Activated CD4-positive, alpha-beta T cell treated with anti-CD3 and anti-CD28 coated beads, Interleukin-2, amount 50 U/mL, for 4 hours (primary cell): ENCODE measurements at regions not wholly inside any gene's neighbourhood (a gene's known extent, or its start where the extent isn't known, plus 50 kb on each side); places are given as distances from the start of the nearest gene placed in this dataset.
"Not testable (repeated sequence)": the region's sequence is repeated elsewhere in the genome, so short reads cannot be mapped to it uniquely, and the experiment has no call there.

ENCODE experiments used
- DNase-seq, 2 experiments: peaks; one replicate each; pipeline ENCODE4 v3.0.0-alpha.2; 2020

DNA sequence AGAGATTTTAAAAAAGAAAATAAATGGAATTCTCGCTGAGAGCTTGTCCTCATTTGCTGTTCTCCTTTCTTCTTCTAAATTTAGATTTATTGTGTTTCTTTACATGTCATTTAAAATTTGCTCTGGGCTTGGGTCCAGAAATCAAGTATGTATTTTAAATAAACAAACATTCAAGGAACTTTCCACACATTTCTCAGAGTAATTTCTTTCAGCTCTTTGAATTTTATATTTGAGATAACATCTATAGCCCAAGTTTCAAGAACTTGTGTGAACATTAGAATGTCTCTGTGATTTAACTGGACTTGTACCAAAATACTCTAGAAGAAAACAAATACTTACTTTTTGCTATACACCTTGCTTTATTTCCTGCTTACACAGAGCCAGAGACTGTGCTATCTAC, 192.3 kb downstream of the TMEM200A start:
- no peak for DNase-seq

DNA sequence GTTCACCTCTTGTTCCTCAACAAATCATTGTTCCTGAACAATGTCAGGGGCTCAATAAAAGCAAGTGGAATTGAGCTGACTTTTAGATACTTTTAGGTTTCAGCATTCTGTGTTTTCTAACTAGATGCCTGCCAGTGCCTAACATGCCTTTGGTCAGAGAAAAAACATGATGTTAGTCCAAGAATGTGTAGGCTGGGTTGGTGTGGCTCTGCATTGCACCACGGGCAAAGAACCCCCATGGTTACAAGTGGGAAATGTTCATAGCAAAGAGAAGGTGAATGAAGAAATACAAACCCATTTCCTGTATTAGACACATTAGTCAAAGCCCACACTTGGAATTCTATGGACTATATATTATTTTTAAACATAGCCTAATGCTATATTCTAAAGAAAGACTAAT, 193.3 kb downstream of the TMEM200A start:
- no peak for DNase-seq

DNA sequence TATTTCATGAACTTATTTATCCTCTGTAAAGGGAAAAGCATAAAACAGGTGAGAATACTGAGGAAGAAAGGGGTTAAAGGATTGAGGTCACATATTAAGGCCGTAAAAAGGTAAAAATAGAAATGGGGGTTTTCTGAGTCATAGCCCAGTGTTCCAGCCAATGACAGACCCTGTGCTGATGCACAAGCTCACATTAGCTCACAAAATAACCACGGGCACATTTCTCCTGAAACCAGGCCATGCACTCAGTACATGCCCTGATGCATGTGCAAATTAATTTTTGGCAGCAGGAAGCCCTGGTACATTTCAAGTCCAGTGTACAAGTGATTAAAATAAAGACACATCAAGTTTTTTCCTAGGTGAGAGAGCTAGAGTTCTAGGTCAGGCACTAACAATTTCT, 194.4 kb downstream of the TMEM200A start:
- no peak for DNase-seq

DNA sequence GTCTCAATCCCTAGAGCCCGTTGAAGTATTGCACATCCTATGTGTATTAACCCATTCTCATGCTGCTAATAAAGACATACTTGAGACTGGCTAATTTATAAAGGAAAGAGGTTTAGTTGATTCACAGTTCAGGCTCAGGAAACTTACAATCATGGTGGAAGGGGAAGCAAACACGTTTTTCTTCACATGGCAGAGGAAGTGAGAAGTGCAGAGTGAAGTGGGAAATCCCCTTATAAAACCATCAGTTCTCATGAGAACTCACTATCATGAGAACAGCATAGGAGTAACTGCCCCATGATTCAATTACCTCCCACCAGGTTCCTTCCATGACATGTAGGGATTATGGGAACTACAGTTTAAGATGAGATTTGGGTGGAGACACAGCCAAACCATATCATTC, 195.3 kb downstream of the TMEM200A start:
- not testable (repeated sequence) for DNase-seq

DNA sequence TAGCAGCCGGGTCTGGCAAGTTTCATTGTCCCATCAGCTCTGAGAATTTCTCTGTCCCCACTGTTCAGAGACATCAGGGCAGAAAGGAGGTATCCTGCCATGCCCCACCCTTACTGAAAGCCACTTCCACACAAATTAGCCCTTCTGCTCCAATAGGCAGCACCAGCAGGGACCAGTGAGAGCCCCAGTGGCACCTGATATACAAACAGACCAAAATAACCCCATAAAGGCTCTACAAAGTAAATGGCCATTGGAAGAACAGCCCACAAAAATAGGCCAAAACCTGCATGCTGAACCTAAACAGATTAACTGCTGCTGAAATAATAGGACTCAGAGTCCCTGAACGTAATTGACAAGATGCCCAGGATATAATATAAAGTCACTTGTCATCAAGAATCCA, 199.9 kb downstream of the TMEM200A start:
- DNase-seq = no peak

DNA sequence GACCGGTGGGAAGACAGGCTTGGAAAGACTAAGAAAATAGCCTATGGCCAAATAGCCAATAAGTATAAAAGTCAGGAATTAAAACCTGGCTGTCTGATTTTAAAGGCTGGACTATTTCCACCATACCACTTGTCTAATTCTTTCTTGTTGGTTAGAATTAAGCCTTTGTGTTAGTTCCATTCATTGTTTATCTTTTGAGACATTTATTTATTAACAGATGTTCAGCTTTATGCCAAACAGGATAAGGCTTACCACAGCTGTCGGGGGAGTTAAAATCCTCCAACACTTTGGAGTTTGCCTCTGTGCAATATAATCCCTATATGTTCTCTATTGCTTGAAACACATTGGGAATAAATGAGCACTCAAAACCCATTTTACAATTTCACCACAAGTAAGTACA, 208.3 kb downstream of the TMEM200A start:
- no peak for DNase-seq

DNA sequence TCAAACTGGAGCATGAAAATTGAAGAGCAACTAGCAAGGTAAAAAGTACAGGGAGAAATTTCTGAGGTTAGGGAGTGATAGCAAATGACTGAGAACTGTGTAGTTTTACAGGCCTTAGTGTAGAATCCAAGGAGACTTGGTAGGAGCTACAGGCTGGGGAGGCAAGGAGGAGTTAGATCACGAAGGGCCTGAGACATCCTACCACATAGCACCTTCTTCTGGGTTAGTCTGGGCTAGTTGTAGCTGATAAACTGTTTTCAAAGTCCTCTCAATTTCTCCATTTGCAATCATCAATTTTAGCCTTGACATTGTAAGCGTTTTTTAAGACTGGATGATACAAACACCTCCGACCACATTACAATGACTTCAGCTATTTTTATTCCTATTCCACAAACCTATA, 209.7 kb downstream of the TMEM200A start:
- no peak for DNase-seq

DNA sequence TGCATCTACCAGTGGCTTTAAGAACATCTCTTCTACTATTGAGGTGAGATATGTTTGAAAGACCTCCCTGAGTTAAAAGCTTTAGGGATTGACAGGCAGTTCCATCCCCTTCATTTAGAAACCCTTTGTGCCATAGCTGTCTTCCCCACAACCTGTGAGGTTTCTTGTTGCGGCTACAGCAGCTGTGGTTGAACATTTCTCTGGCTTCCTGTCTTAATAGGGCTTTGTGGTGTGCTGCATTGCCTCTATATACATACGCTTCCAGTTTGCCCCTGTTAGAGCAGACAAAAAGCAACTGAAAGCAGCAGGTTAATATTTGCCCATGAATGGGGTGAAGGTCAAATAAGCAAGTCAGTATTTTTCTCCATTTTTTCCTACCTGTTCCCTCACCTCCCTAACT, 210.2 kb downstream of the TMEM200A start:
- DNase-seq = peak; percentile 13 to 15

DNA sequence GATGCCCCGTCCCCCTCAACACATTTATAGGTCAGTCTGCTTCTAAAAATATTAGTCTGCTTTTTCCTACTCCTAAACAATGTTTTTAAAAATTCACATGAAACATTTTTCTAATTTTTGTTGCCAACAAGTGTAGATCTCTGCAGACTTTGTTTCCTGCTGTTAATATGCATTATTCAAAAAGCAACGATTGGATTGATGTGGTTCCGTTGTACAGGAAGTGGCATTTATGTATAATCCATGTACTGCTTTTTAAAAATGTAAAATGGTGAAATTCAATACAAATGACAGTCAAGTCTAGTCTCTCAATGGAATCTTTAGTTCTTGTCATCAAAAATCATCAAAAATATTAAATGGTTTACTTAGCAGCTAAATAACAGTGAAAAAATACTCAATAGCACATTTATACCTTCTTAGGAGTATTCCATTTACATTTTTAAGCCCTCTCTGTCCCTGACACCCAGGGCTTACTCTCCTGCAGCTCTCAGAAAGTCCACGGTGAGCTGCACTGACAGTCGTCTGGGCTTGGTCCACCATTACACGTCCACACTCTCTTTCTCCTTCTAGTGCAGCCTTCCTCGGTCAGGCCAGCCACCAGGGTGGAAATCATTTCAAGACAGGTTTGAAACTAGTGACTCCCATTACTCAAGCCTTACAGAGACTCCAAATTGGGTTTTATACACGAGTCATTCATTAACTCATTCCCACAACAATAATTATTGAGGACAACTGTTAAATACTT, 211.5 kb downstream of the TMEM200A start:
- DNase-seq = no peak

DNA sequence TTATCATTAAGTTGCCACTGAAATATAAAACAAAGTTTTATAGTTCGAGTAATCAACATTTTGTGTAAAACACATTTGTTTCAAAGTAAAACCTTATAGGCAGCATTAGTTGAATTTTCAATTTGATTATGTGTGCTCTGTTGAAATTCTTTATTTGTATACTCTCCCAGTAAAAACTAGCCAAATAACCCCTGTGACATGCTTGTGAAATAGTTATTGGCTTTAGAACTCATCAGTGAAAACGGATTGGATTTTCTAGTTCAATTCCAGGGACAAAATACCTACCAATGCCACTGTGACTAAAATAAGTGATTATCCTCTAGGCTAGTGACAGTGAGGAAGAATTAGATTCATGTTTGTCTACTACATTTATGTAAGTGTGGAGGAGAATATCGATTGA, 212.9 kb downstream of the TMEM200A start:
- DNase-seq = no peak

DNA sequence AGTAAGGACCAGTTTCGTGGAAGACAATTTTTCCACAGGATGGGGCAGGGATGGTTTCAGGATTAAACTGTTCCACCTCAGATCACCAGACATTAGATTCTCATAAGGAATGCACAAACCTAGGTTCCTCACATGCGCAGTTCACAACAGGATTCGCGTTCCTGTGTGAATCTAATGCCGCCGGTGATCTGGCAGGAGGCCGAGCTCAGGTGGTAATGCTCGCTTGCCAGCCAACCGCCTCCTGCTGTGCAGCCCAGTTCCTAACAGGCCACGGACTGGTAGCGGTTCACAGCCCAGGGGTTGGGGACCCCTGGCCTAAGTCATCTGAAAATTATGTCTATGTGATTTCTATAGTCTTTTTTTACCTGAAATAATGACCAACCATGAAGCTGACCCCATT, 217.5 kb downstream of the TMEM200A start:
- DNase-seq = no peak

DNA sequence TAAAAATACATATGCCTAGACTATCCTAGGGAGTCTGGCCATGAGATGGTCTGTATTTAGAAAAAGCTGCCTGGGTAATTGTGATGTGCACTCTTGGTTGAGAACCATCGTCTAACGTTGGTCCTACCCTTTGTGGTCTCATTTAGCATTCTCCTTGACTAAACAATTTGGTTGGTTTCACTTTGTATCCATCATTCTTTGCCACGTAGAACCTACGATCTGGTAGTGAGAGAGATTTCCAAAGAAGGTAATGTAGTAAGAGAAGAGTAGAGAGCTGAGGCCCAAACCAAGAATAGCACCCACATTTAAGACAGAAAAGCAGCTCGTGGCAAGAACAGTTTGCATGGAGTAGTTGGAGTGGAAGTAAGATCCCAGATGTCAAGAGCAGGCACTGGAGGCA, 219.8 kb downstream of the TMEM200A start:
- DNase-seq = no peak

DNA sequence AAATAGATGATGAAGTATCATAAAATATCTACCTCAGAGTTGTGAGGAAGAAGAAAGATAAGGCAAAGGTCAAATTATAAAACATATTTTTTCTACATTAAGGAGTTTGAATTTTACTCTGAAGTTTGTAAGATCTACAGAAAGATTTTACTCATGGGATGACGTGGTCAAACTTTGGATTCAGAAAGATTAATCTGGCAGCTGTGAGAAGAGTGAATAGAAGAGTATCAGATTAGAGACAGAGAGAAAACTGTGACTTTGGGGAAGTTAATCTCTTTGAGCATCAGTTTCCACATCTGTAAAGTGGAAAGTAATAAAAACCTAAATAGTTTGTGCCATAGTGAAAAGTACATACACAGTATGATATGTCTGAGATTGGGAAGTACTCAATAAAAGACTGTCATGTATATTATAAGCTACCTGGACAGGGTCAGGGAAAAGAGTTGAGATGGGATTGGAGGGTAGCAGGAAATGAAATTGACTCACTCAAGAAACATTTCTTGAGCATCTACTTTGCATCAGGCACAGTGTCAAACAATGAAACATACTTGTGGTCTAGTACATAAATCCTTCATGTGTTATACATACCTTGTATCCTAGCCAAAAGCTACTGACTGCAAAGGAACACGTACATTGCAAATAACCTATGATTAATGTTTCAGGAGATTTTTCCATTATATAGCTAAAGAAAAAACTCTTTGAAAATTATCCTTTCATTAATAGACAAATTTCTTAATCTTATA, 222.1 kb downstream of the TMEM200A start:
- no peak for DNase-seq

DNA sequence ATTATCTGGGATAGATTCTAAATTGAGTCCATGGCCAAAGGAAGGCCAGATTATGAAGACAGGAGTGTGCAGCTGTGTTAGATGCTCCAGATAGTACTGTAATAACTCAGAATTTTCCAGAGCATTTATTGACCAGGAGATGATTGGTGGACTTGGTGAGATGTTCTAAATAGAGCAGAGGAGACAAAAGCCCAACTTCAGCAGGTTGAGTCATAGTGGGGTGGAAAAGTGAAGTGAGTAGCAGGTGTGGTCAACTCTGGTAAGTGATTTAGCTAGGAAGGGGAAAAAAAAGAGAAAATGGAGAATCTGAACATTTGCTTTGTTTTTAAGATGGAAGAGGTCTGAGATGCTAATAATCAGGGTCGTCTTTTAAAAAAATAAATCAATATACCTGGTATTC, 227.4 kb downstream of the TMEM200A start:
- DNase-seq = no peak

DNA sequence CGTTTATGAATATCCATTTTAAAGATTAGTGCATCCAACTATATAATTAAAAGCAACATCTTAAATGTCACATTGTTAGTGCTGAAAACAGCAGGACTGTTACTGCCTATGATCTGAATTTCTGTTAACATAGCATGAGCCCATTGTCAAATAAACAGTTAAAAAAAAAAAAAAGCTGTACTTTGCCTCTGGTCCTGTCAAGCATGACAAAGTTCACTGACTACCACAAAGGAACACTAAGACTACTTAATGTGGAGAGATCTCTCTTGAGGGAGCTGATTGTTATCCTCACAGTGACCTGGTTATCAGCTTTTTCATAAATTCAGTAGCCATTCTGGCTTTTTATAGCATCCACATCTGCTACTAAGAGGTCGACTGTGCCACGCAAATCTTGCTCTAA, 228.1 kb downstream of the TMEM200A start:
- no peak for DNase-seq

DNA sequence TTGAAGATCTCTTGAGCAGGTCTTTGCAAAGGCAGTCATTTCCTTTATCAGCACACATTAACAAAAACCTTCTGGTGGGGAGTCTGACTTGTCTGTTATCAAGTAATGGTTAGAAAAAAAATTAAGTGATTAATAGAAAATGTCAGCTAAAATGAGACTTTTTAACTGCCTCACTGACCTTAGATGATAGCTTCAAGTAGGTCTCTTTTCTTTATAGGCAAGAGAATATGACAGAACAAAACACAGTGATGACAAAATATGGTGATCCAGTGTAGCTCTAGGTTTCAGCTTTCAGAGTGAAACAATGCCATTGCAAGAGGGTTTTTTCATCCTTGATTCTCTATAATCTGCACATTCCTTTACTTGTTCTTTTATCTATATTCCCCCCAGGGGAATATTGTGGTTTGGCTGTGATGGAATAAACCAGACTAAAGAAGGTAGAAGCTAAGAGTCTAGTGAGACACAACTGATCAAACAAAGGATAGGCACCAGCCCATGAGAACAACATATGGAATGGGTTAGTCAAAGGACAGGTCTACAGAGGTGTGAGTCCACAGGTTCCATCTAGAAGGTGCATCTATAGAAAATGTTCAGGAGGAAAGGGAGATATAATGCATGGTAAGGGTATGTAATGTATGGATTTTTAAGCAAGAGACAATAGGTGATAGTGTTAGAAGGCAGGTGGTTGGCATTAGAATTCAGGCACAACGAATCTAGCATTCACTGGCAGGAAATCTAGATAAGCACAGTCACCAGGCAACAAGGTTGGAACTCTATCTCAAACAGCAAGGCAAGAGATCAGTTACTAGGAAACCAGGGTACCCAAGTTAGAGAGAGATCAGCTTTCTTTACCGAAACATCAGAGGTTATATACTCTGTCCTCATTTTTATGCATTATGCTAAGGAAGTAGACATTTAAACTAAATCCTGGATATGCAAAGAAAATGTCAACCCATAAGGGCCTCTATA, 228.9 kb upstream of the SMLR1 start:
- no peak for DNase-seq

DNA sequence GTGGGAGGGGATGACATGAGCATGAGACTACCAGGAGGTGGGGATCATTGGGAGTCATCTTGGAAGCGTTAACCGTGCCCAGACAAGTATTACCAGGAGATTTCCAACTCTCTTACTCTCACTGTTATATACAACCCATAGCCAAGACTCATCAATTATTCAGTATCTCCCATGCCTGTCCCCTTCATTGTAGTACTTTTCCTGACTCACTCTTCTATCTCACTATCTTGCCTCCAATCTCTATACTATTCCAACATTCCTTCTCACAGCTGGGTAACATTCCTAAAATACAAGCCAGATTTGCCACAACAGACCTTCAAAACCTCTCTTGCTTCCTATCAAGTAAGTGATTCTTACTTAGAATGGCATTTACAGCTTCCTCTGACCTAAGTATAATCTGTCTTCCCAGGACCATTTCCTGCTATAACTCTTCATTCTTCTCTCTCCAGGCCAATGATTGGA, 226.3 kb upstream of the SMLR1 start:
- no peak for DNase-seq

DNA sequence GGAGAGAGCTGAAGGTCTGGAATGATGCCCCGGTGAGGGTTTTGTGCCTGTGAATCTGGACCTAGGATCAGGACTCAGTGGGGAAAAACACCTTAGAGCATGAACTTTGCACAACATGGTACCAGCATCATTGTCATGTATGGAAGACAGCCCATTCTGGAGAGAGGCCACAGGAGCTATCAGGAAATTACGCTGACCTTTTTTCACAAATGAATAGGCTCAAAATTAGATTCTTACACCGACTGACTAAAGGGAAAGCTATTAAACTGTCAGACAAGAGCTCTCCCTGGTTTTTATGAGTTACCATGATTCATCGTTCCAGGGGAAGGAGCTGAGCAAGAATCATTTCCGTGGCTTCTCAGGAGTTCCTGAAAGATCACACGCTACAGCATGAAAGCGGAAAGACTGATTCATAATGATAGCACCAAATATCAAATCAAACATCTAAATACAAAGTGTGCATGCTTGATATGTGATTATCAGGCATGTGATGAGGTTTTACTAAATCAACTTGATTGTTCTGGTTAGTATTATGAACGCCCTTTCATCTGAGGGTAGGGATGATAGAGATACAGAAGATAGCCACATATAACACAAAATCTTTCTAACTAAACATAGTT, 224.9 kb upstream of the SMLR1 start:
- peak in 1 of 2 experiments; percentile 8 for DNase-seq

DNA sequence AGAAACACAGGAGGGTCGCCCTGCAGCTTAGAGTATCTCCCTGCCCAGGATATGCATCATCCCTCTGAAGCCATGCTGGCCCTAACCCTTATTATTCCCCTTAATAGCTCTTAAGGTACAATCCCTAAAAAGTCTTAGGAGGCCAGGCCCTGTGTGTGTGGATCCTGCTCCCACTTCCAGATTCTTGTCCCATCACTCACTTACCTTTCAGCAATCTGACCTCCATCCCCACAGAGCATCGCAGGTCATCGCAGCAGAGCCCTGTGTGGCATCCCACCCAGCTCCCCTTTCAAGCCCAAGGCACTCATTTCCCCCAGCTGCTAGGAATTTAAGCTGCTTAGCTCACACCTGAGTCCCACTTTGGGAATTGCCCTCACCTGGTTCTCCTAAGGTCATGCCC, 223.8 kb upstream of the SMLR1 start:
- no peak for DNase-seq

DNA sequence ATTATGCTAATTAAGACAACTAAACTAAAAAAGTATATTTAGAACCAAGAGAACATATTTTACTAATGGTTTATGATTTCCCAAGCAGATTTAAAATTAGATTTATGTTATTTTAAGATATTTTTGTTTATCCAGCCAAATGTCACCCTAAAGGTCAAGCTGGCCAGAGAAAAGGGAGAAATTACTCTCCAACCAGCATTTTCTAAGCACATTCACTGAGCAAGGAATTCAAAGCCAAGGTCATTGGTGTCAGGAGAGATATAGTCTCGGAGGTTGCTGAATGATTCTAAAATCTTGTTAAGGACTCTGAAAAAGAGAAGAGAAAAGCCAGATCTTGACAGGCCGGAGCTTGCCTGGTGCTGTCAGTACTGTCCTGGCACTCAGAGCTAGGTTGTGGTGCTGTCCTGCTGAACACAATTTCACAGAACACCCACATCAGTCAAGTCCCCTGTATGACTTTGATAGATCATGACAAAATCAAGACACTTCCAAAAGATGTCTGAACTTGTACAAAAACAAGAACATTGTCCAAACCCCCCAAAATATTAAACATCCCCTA, 222.3 kb upstream of the SMLR1 start:
- DNase-seq = no peak

DNA sequence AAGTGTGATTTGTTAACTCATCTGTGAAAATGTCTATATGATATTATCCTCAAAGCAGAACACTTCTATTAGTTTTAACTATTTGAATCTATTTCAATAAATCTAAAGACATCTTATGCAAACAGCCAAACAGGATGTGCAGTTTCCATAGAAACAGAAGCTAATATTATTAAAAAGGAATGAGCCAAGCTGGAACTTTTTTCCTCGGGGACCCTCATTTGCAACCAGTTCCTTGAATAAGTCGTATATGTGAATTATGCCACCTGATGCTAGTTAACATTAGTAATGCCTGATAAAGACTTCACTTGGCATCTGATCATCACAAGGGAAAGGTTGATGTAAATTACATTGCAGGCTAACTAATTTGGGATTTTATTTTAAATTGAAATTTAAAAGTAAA, 216.9 kb upstream of the SMLR1 start:
- no peak for DNase-seq

DNA sequence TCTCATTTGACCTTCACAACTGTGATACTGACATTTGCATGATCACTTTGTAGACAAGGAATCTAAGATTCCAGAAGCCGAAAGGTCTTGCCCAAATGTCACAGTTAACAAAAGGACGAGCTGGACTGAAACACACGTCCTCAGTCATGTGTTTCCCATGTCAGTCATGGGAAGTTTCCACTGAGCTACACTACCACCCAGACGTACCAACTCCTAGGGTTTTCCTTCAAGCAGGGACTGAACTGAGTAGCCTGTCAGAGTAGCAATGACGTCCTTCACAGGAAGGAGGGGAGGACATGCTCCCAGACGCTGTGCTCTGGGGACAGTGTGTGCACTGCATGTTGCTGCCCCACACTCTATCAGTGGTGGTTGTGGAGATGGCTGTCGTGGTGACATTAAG, 215.8 kb upstream of the SMLR1 start:
- no peak for DNase-seq

DNA sequence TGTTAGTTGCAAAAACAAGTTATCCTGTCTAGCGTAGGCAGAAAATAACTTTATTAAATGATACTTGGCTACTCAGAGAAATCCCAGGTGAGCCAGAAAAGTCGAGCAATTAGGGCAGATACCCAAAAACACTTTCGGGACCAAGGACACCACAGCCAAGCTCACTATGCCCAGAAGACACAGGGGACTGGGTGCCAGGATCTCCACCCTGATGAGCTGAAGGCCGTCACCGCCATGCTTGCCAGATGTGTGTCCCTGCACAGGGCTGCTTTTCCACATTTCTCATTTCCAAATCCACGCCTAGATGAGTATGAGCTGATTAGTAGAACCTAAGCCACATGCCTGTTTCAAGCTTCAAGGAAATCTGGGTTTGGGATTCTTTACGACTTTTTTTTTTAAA, 214.0 kb upstream of the SMLR1 start:
- DNase-seq = no peak
